NCI-H1436 treated with DMSO at 0.1 percent for 48 hours (cell line): ENCODE measurements at regions not wholly inside any gene's neighbourhood (a gene's known extent, or its start where the extent isn't known, plus 50 kb on each side); places are given as distances from the start of the nearest gene placed in this dataset.
"Not testable (repeated sequence)": the region's sequence is repeated elsewhere in the genome, so short reads cannot be mapped to it uniquely, and the experiment has no call there.

Source experiments
- DNase-seq: peaks from one replicate; lab custom pipeline; 2025; lab: John Stamatoyannopoulos, UW

DNA sequence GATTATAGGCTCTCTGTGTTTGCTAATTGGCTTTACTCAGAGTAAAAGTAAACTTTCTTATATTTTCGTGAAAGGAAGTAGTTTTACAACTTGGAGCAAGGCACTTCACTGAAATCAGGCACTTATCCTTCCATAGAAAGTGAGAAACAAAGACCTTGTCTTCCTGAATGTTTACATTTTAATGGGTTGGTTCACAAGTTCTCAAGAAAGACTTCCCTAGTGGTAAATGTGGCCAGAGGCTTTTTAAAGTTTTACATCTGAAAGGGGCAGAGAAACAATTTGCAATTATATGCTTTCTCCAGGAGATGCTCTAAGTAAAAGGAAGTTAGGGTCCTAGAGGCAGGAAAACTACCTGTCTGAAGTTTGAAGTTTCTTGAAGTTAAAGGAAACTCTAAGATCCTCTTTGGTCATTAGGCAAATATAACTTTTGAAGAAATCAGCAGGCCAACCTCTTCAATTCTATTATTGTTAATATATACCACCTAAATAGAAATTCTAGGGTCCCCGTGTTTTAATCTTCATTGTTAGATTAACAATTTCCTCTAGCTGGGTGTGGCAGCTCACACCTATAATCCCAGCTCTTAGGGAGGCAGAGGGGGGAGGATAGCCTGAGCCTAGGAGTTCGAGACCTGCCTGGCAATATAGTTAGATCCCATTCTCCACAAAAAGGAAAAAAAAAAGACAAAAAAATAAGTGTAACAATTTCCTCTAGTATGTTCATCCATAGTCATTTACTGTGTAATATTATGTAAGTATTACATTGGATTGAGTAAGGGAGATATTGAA lies 644.9 kb upstream of the FOXG1 start:
- no peak for DNase-seq

- peak; percentile 92 for DNase-seq
Observed at GRCh38 chr14:28130610-28131284, 635.8 kb upstream of the FOXG1 start.

- DNase-seq: no peak
Observed at GRCh38 chr14:28138341-28138740, 628.2 kb upstream of the FOXG1 start.

DNA sequence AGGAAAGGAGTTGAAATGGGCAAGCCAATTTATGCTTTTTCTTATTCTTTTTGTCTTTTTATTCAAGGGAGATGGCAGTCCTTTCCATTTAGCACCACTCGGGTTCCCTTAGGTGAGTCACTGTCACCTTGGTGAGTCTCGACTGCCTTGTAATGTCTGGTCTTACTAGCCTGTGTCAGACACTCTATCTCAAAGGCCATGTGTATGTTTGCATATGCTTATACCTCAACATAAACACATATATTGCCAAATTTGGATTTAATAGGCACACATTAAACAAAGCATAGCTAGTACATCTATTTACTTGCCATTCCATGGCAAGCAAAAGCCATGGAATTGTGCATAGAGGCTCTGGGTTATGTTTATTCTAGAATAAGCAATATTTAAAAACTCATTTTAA lies 624.9 kb upstream of the FOXG1 start:
- DNase-seq: no peak

GRCh38 chr14:28142400-28143015 lies 624.1 kb upstream of the FOXG1 start:
- DNase-seq: peak; percentile 11

DNA sequence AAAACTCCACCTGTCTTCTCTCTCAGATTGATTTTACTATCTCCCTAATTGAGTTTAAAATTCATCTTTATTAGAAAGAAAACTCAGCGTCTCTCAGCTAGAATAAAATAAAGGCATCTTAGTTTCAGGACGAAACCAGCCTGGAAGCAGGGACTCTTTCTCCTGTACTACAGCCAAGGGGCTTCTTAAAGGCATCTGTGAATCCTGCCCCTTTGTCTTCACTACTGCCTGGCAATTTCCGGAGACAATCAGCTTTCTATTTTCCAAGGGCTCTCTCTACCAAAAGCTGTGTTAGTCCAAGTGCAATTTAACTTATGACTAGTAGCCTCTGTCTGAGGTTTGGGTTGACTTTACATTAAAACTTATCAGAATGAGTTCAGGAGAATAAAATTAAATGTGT lies 623.3 kb upstream of the FOXG1 start:
- no peak for DNase-seq

DNA sequence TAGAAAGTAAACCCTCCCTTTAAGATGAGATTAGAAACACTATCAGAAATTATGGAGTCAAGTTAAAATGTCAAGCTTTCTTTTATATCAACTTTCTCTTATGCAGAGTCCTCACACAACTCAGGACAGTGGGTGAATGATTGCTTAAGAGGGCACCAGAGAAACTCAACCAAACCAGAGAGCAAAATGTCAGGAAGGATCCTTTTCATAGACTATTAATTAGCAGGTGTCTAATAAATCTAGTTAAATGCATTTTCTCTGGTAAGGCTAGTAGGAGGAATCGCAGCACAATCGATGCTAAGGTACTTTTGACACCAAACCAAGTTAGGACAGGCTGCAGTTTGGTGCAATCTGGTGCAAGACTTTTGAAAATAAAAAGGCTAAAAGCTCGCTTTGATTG lies 614.7 kb upstream of the FOXG1 start:
- DNase-seq: no peak

DNA sequence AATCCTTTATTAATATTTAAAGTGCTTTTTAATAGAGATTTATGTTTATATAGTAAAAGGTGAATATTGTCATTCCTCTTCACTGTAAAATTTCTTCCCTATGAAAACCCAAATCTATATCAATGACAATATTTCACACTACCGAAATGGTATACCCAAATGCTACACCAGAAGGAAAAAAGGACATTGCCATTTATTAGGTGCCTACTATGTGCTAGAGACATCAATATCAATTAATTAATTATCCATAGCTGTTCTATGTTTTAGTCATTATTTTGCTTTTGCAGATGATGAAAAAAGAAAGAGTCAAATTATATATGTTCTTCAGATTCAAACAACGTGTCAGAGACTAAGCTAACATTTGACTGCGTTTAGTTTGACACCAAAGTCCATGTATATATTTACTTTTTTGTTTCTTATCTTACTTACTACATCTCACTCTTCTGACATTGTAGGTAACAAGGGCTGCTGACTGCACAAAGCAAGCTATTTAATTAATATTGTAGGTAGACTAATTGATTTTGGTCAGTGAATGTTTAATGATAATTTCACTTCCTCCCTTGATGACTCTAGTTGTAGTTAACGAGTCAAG lies 614.0 kb upstream of the FOXG1 start:
- no peak for DNase-seq

- DNase-seq: no peak
Observed at GRCh38 chr14:28157289-28157869, 609.2 kb upstream of the FOXG1 start.

- no peak for DNase-seq
Observed at GRCh38 chr14:28157887-28158791, 608.4 kb upstream of the FOXG1 start.

GRCh38 chr14:28161040-28161439 lies 605.5 kb upstream of the FOXG1 start:
- DNase-seq: no peak

GRCh38 chr14:28163233-28163632 lies 603.4 kb upstream of the FOXG1 start:
- DNase-seq: no peak

DNA sequence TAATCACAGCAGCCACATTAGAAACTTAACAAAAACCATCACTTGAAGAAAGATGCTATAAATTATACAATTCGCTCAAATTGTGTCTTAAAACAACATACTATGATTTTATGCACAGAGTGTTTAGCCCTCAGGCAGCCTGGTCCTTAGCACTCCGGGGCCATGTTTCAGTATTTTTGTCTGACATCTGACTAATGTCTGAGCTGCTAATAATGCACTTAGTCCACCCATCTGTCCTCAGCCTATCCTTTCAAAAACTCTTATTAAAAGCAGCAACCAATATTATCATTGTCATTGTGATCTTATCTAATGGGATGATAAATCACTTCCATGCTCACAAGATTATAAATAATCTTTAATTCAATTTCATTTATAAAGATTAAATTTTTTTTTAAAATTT lies 602.7 kb upstream of the FOXG1 start:
- DNase-seq: no peak

- DNase-seq: not testable (repeated sequence)
Observed at GRCh38 chr14:28187902-28188830, 578.4 kb upstream of the FOXG1 start.

GRCh38 chr14:28196878-28197277 lies 569.7 kb upstream of the FOXG1 start:
- DNase-seq: no peak

- DNase-seq: no peak
Observed at GRCh38 chr14:28220391-28220790, 546.2 kb upstream of the FOXG1 start.

DNA sequence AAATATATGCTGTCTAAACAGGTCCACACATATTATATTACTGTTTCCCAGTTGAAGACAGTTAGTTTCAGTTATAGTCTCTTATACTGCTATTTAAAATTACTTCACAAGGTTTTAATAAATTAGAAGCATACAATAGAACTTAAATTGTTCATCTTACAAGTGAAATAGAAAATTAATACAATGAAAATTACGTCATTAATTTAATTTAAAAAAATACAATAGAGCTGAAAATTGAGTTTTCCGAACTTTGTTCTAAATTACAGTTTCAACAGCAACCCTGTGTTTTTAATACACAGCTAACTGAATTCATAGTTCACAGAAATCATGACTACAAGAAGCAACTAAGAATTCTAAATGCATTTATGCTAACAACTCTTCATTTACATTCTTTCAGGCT lies 525.7 kb upstream of the FOXG1 start:
- no peak for DNase-seq

- DNase-seq: no peak
Observed at GRCh38 chr14:28242895-28243294, 523.7 kb upstream of the FOXG1 start.

DNA sequence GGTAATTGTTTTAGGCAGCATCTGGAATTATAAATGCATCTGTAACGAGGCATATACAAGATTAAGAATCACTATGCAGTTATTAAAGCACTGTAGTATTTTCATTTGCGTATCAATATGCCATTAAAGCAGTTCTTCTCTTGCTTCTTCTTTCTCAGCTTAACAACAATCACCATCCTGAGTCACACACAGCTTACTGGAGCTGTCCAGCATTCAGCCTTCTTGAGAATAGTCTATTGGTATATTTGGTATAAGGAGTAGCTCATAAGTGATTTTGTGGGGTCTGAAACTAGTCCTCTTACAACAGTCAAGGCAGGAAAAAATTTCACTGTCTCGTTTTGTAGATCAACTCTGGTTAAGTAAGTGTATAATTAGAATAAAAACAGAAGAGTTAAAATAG lies 523.0 kb upstream of the FOXG1 start:
- no peak for DNase-seq

- no peak for DNase-seq
Observed at GRCh38 chr14:28245216-28245615, 521.4 kb upstream of the FOXG1 start.
